ENCODE measurements at regions not wholly inside any gene's neighbourhood (a gene's known extent, or its start where the extent isn't known, plus 50 kb on each side); places are given as distances from the start of the nearest gene placed in this dataset.

- TF ChIP-seq CTCF (IDR thresholded peaks at IDR 0.05; ENCODE audit: low read length) (no peak), EZH2 (IDR thresholded peaks at IDR 0.05; ENCODE audit: borderline replicate concordance, low read length) (no peak)
Measured at GRCh38 chr11:97895572-97895971, 1125.2 kb upstream of the CNTN5 start.
